HCT116 (cell line): ENCODE measurements at regions not wholly inside any gene's neighbourhood (a gene's known extent, or its start where the extent isn't known, plus 50 kb on each side); places are given as distances from the start of the nearest gene placed in this dataset.

ENCODE experiments used
- ATAC-seq: fragments of 200-7000 bp; cut with Tn5 transposase; 2 replicates; pipeline ENCODE4 v1.9.1; 2020; ENCODE audit warnings: mild to moderate bottlenecking, moderate library complexity
- BruUV-seq: library from RNA; stranded (reverse); fragments of 400-500 nt; replicated peaks from 2 replicates; lab custom pipeline; 2021; lab: Mats Ljungman, UMichigan
- CTCF ChIA-PET: fragments of 300-600 bp; sonication (Branson Sonifier 250); formaldehyde crosslinking; loops from one replicate; lab custom pipeline; 2021; ENCODE audit warnings: antibody characterized with exemption; lab: Charles Lee
- POLR2A ChIA-PET: fragments of 300-600, 350-600 bp; sonication (Branson Sonifier 250); formaldehyde crosslinking; loops from one replicate; lab custom pipeline; 2021; ENCODE audit warnings: antibody characterized with exemption; lab: Charles Lee
- RAD21 ChIA-PET, 2 experiments: fragments of 300-600 bp; sonication (Branson Sonifier 250); formaldehyde crosslinking; loops; one replicate each; lab custom pipeline; 2023; ENCODE audit warnings: low total read pairs in 2 of 2; ENCODE audit not compliant: uncharacterized antibody in 2 of 2, unreplicated experiment in 2 of 2, low non-redundant PET in 1 of 2; lab: Charles Lee
- DNase-seq: peaks from one replicate; pipeline ENCODE4 v3.0.0-alpha.2; 2010; ENCODE audit warnings: low read depth, low spot score
- H2AFZ ChIP-seq: fragments of 200-600 bp; shearing (Covaris generic), sonication (generic); 2 replicates; pipeline ENCODE4 v1.6.1; 2017; ENCODE audit warnings: low read depth, mixed run types, mixed read lengths, antibody characterized with exemption, low read length; ENCODE audit not compliant: poor library complexity, severe bottlenecking
- H3K27ac ChIP-seq: 2 replicates; pipeline ENCODE4 v1.5.1; 2012; ENCODE audit warnings: low read depth, low read length
- H3K27me3 ChIP-seq: fragments of 200-600 bp; sonication (generic); 2 replicates; pipeline ENCODE4 v1.6.1; 2016; ENCODE audit warnings: mixed run types, low read length, mixed read lengths; ENCODE audit not compliant: insufficient read depth
- H3K36me3 ChIP-seq, 2 experiments: fragments of 200-500 bp in 1 of 2; fragments of 200-600 bp in 1 of 2; sonication (Bioruptor generic) in 1 of 2; sonication (generic) in 1 of 2; 2 replicates each; pipeline versions ENCODE4 v1.5.1 to v1.6.1; 2014 to 2016; ENCODE audit warnings: low read length in 2 of 2, inconsistent platforms in 1 of 2, mixed read lengths in 1 of 2, mixed run types in 1 of 2; ENCODE audit not compliant: insufficient read depth in 2 of 2, control insufficient read depth in 1 of 2
- H3K4me1 ChIP-seq, 2 experiments: fragments of 200-600 bp in 1 of 2; sonication (generic) in 1 of 2; 2 replicates each; pipeline versions ENCODE4 v1.5.1 to v1.6.1; 2012 to 2017; ENCODE audit warnings: low read length in 2 of 2, inconsistent platforms in 1 of 2, mild to moderate bottlenecking in 1 of 2, mixed read lengths in 1 of 2, mixed run types in 1 of 2, moderate library complexity in 1 of 2; ENCODE audit not compliant: insufficient read depth in 2 of 2, control insufficient read depth in 1 of 2
- H3K4me2 ChIP-seq: fragments of 200-600 bp; sonication (generic); 2 replicates; pipeline ENCODE4 v1.6.1; 2017; ENCODE audit warnings: mixed run types, low read length, mixed read lengths
- H3K4me3 ChIP-seq, 2 experiments: fragments of 200-600 bp in 1 of 2; sonication (generic) in 1 of 2; replicated peaks in 1 of 2; 2 replicates each; pipeline ENCODE4 v1.5.1; 2011 to 2016; ENCODE audit warnings: low read length in 2 of 2, control low read depth in 1 of 2, low read depth in 1 of 2, mild to moderate bottlenecking in 1 of 2, mixed read lengths in 1 of 2, mixed run types in 1 of 2
- H3K79me2 ChIP-seq: fragments of 200-600 bp; sonication (generic); 2 replicates; pipeline ENCODE4 v1.6.1; 2017; ENCODE audit warnings: mild to moderate bottlenecking, mixed run types, low read length, moderate library complexity, mixed read lengths; ENCODE audit not compliant: insufficient read depth
- H3K9ac ChIP-seq: fragments of 200-600 bp; sonication (generic); 2 replicates; pipeline ENCODE4 v1.6.1; 2016; ENCODE audit warnings: low read length, mixed read lengths
- H3K9me2 ChIP-seq: fragments of 200-600 bp; sonication (generic), shearing (Covaris generic); 2 replicates; pipeline ENCODE4 v1.6.1; 2017; ENCODE audit warnings: mixed run types, mild to moderate bottlenecking, moderate library complexity; ENCODE audit not compliant: insufficient read depth
- H3K9me3 ChIP-seq, 2 experiments: fragments of 200-500 bp in 1 of 2; fragments of 200-600 bp in 1 of 2; sonication (Bioruptor generic) in 1 of 2; sonication (generic) in 1 of 2; 2 replicates each; pipeline ENCODE4 v1.6.1; 2014 to 2017; ENCODE audit warnings: low read length in 2 of 2, mixed read lengths in 2 of 2, inconsistent platforms in 1 of 2, low read depth in 1 of 2, mild to moderate bottlenecking in 1 of 2, mixed run types in 1 of 2, moderate library complexity in 1 of 2; ENCODE audit not compliant: control insufficient read depth in 1 of 2, insufficient read depth in 1 of 2
- H4K20me1 ChIP-seq: fragments of 200-600 bp; sonication (generic), shearing (Covaris generic); 2 replicates; pipeline ENCODE4 v1.6.1; 2017; ENCODE audit warnings: mixed run types, mild to moderate bottlenecking, moderate library complexity; ENCODE audit not compliant: insufficient read depth
- ATF3 ChIP-seq: IDR thresholded peaks from 2 replicates; pipeline ENCODE4 v1.6.1; 2012
- CTCF ChIP-seq, 3 experiments: fragments of 200-600 bp in 1 of 3; sonication (generic) in 1 of 3; IDR thresholded peaks in 2 of 3; conservative IDR thresholded peaks in 1 of 3; 2 replicates each; pipeline ENCODE4 v1.5.1; 2012 to 2017; ENCODE audit warnings: low read depth in 2 of 3, low read length in 2 of 3, antibody characterized with exemption in 1 of 3, borderline replicate concordance in 1 of 3, control low read depth in 1 of 3, mild to moderate bottlenecking in 1 of 3, mixed read lengths in 1 of 3, mixed run types in 1 of 3, moderate library complexity in 1 of 3; ENCODE audit not compliant: insufficient read depth in 1 of 3
- EGR1 ChIP-seq: IDR thresholded peaks from 2 replicates; pipeline ENCODE4 v1.6.1; 2012; ENCODE audit warnings: low read depth
- EZH2 ChIP-seq: fragments of 200-600 bp; sonication (generic); IDR thresholded peaks from 2 replicates; pipeline ENCODE4 v1.6.1; 2017; ENCODE audit warnings: antibody characterized with exemption, mixed run types
- EZH2phosphoT487 ChIP-seq: fragments of 200-600 bp; IDR thresholded peaks from 2 replicates; pipeline ENCODE4 v1.6.1; 2018; ENCODE audit warnings: antibody characterized with exemption, borderline replicate concordance
- JUND ChIP-seq: IDR thresholded peaks from 2 replicates; pipeline ENCODE4 v1.6.1; 2012
- MAX ChIP-seq: IDR thresholded peaks from 2 replicates; pipeline ENCODE4 v1.6.1; 2012
- POLR2A ChIP-seq: IDR thresholded peaks from 2 replicates; pipeline ENCODE4 v1.7.0; 2011; ENCODE audit warnings: borderline replicate concordance; ENCODE audit not compliant: insufficient read depth, insufficient read length; ENCODE audit errors: extremely low read depth
- SRF ChIP-seq: IDR thresholded peaks from 2 replicates; pipeline ENCODE4 v1.6.1; 2012; ENCODE audit warnings: low read depth
- TCF7L2 ChIP-seq: IDR thresholded peaks from 2 replicates; pipeline ENCODE4 v1.7.0; 2011; ENCODE audit warnings: borderline replicate concordance, inconsistent platforms; ENCODE audit not compliant: insufficient read depth, insufficient read length; ENCODE audit errors: extremely low read depth
- ZBTB33 ChIP-seq: IDR thresholded peaks from 2 replicates; pipeline ENCODE4 v1.6.1; 2011; ENCODE audit warnings: mild to moderate bottlenecking, low read length, moderate library complexity; ENCODE audit not compliant: insufficient replicate concordance; ENCODE audit errors: extremely low read depth
- intact Hi-C: fragments of 100-400 bp; cut with micrococcal nuclease; formaldehyde crosslinking; loops from 2 replicates; pipeline ENCODE4 v1.10.0; 2022

- Histone ChIP-seq H3K9ac (no peak overlapping the region), H3K27ac (no peak overlapping the region), H3K4me2 (no peak overlapping the region), H3K4me3 (no peak overlapping the region), H2AFZ (no peak overlapping the region), H3K9me2 (no peaks in the 10 kb centered on the region), H3K27me3 (no peaks in the 10 kb centered on the region), H3K9me3 (no peaks in the 10 kb centered on the region), H3K36me3 (no peaks in the 10 kb centered on the region), H3K4me1 (no peaks in the 10 kb centered on the region), H3K79me2 (no peaks in the 10 kb centered on the region), H4K20me1 (no peaks in the 10 kb centered on the region)
- intact Hi-C loops, result no loop called here
- ATAC-seq (no peak), DNase-seq (no peak)
- ChIA-PET POLR2A (no interaction called here), RAD21 (no interaction called here), CTCF (no interaction called here)
- no TSS peak for BruUV-seq
- TF ChIP-seq EGR1, result no peak
- no peak for TF ChIP-seq SRF
Observed at GRCh38 chr5:34505731-34506130, 150.4 kb upstream of the RAI14 start.

GRCh38 chr5:34507933-34508332 is 148.2 kb upstream of the RAI14 start:
- CTCF ChIA-PET, result no interaction called here
- DNase-seq (no peak), ATAC-seq (no peak)
- Histone ChIP-seq H3K4me1 (no peaks in the 10 kb centered on the region), H3K79me2 (no peaks in the 10 kb centered on the region), H3K9me2 (no peaks in the 10 kb centered on the region), H3K4me3 (no peak overlapping the region), H3K4me2 (no peak overlapping the region), H3K9ac (no peak overlapping the region), H4K20me1 (no peaks in the 10 kb centered on the region), H3K36me3 (no peaks in the 10 kb centered on the region), H3K27me3 (no peaks in the 10 kb centered on the region), H3K9me3 (no peaks in the 10 kb centered on the region), H3K27ac (no peak overlapping the region), H2AFZ (no peak overlapping the region)
- intact Hi-C loops, result no loop called here
- TF ChIP-seq POLR2A, result no peak
- no peak for TF ChIP-seq EGR1
- no peak for TF ChIP-seq ZBTB33
- no peak for TF ChIP-seq JUND
- no peak for TF ChIP-seq CTCF (IDR thresholded peaks at IDR 0.05 in 2 of 3, conservative IDR thresholded peaks at IDR 0.05 in 1 of 3; ENCODE audit: borderline replicate concordance in 1 of 3, insufficient read depth in 1 of 3, low read depth in 2 of 3, low read length in 2 of 3)
- TF ChIP-seq MAX, result no peak
- TF ChIP-seq TCF7L2, result no peak
- no peak for TF ChIP-seq ATF3
- TF ChIP-seq EZH2, result no peak
- no peak for TF ChIP-seq EZH2phosphoT487
- no TSS peak for BruUV-seq
- POLR2A ChIA-PET, result no interaction called here
- RAD21 ChIA-PET, result no interaction called here
